MG63 (cell line): ENCODE measurements at regions not wholly inside any gene's neighbourhood (a gene's known extent, or its start where the extent isn't known, plus 50 kb on each side); places are given as distances from the start of the nearest gene placed in this dataset.
"Not testable (repeated sequence)": the region's sequence is repeated elsewhere in the genome, so short reads cannot be mapped to it uniquely, and the experiment has no call there.

Source experiments
- DNase-seq: peaks from one replicate; pipeline ENCODE4 v3.0.0-alpha.2; 2020
- H3K27me3 ChIP-seq: fragments of 250-450 bp; sonication (Bioruptor Pico); 2 replicates; pipeline ENCODE4 v1.5.1; 2020; ENCODE audit warnings: mild to moderate bottlenecking, moderate library complexity
- H3K36me3 ChIP-seq: fragments of 250-450 bp; sonication (Bioruptor Pico); 2 replicates; pipeline ENCODE4 v1.5.1; 2020; ENCODE audit warnings: mild to moderate bottlenecking, moderate library complexity
- H3K4me3 ChIP-seq: fragments of 250-450 bp; sonication (Bioruptor Pico); 2 replicates; pipeline ENCODE4 v1.5.1; 2020; ENCODE audit warnings: mild to moderate bottlenecking, moderate library complexity
- H3K9me3 ChIP-seq: fragments of 250-450 bp; sonication (Bioruptor Pico); 2 replicates; pipeline ENCODE4 v1.5.1; 2020; ENCODE audit warnings: mild to moderate bottlenecking, moderate library complexity

GRCh38 chr7:91771394-91771793 lies 109.1 kb downstream of the MTERF1 start:
- no peak for DNase-seq
- no peaks in the 10 kb centered on the region for H3K36me3 ChIP-seq
- no peaks in the 10 kb centered on the region for H3K9me3 ChIP-seq
- H3K4me3 ChIP-seq: no peak overlapping the region
- no peaks in the 10 kb centered on the region for H3K27me3 ChIP-seq

- DNase-seq: peak; percentile 83
- H3K4me3 ChIP-seq: no peak overlapping the region
- H3K9me3 ChIP-seq: no peaks in the 10 kb centered on the region
- no peaks in the 10 kb centered on the region for H3K36me3 ChIP-seq
- no peaks in the 10 kb centered on the region for H3K27me3 ChIP-seq
These were observed 108.3 kb downstream of the MTERF1 start for GRCh38 chr7:91771921-91772815.

- Histone ChIP-seq H3K9me3 (no peaks in the 10 kb centered on the region), H3K4me3 (no peak overlapping the region), H3K36me3 (no peaks in the 10 kb centered on the region), H3K27me3 (no peaks in the 10 kb centered on the region)
- DNase-seq: no peak
These were observed 104.3 kb downstream of the MTERF1 start for GRCh38 chr7:91776171-91776570.

- Histone ChIP-seq H3K4me3 (no peak overlapping the region), H3K9me3 (no peaks in the 10 kb centered on the region), H3K36me3 (no peaks in the 10 kb centered on the region), H3K27me3 (no peaks in the 10 kb centered on the region)
- DNase-seq: no peak
These were observed 103.0 kb downstream of the MTERF1 start for GRCh38 chr7:91777522-91777921.

DNA sequence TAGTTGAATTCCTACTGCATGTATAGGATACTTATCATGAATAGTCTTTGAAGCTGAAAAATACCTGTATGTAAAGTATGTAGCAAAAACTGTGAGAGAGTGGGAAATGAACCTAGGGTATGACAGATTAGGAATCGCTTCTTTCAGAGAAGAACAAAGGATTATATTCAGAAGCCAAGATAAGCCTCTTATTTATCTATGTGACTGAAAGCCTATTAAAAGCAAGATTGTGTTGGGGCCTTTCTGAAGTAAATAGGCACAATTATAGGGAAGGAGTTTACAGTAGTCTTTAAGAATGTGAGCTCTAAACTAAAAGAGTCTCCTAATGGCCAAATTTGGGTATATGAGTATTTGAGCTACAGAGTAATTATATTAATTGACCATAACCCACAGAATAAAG lies 102.1 kb downstream of the MTERF1 start:
- Histone ChIP-seq H3K27me3 (no peaks in the 10 kb centered on the region), H3K9me3 (no peaks in the 10 kb centered on the region), H3K36me3 (no peaks in the 10 kb centered on the region), H3K4me3 (no peak overlapping the region)
- no peak for DNase-seq

DNA sequence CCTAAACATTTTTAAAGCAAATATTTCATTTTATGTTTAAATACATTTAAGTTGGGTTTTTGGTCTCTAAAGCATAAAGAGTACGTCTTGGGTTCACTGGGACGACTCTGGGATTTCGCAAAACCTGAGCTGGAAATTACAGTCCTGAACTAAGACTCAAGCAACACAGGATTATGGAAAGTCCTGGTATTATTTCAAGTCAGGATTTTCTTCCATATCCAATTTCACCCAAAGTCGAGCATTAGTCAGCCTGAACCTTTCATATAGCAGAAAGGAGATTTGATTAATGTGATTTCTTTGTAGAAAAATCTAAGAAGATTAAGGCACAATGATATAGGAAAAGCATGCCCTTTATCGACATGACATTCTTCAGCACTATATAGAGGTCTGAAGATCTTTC lies 100.0 kb downstream of the MTERF1 start:
- H3K36me3 ChIP-seq: no peaks in the 10 kb centered on the region
- no peaks in the 10 kb centered on the region for H3K9me3 ChIP-seq
- no peak overlapping the region for H3K4me3 ChIP-seq
- no peak for DNase-seq
- H3K27me3 ChIP-seq: no peaks in the 10 kb centered on the region

DNA sequence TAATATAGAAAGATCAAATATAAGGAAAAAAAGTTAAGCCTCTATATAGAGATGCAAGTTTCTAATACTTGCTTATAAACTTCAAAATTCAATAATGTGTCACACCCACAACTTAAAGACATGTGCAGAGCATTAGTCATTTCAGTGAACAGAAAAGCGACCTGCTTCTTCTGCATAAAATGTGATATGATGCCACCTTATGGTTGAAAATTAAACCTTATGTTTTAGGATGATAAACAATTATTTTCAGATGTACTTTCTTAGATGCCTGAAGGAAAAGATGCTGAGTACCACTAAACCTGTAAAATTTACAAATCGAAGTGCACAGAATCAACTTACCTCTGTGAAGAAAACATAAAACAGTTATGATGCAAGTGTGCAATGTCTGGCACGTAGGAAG lies 96.0 kb downstream of the MTERF1 start:
- DNase-seq: no peak
- Histone ChIP-seq H3K36me3 (no peaks in the 10 kb centered on the region), H3K9me3 (no peaks in the 10 kb centered on the region)

GRCh38 chr7:91787931-91788330 lies 92.6 kb downstream of the MTERF1 start:
- Histone ChIP-seq H3K27me3 (no peaks in the 10 kb centered on the region), H3K4me3 (no peak overlapping the region), H3K9me3 (no peaks in the 10 kb centered on the region), H3K36me3 (no peaks in the 10 kb centered on the region)
- no peak for DNase-seq

More for the DNA sequence above, 96.0 kb downstream of the MTERF1 start:
- H3K27me3 ChIP-seq: no peaks in the 10 kb centered on the region
- H3K4me3 ChIP-seq: no peak overlapping the region

- H3K4me3 ChIP-seq: no peak overlapping the region
- DNase-seq: no peak
- H3K27me3 ChIP-seq: no peaks in the 10 kb centered on the region
- no peaks in the 10 kb centered on the region for H3K9me3 ChIP-seq
- no peaks in the 10 kb centered on the region for H3K36me3 ChIP-seq
These were observed 91.4 kb downstream of the MTERF1 start for GRCh38 chr7:91789086-91789485.

DNA sequence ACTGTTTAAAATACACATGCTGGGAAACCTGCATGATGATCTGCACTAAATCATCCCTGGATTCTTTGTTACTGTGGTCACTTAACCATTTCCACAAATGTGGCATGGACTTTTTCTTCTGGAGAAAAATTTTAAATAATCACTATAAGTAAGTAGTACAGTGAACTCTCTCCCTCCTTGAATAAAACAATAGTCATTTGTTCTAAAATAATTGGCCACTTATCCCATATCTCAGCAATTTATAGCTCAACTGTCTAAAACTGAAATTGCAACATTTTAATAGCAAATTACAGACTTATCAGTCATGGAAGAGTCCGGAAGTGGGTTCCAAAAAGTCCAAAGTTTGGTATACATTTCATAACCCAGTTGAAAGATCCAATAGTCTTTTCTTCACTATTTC lies 90.9 kb downstream of the MTERF1 start:
- no peaks in the 10 kb centered on the region for H3K27me3 ChIP-seq
- DNase-seq: no peak
- no peaks in the 10 kb centered on the region for H3K9me3 ChIP-seq
- no peaks in the 10 kb centered on the region for H3K36me3 ChIP-seq
- H3K4me3 ChIP-seq: no peak overlapping the region

- not testable (repeated sequence) for H3K9me3 ChIP-seq, H3K36me3 ChIP-seq, H3K4me3 ChIP-seq, H3K27me3 ChIP-seq, DNase-seq
These were observed 89.9 kb downstream of the MTERF1 start for GRCh38 chr7:91790646-91791045.

DNA sequence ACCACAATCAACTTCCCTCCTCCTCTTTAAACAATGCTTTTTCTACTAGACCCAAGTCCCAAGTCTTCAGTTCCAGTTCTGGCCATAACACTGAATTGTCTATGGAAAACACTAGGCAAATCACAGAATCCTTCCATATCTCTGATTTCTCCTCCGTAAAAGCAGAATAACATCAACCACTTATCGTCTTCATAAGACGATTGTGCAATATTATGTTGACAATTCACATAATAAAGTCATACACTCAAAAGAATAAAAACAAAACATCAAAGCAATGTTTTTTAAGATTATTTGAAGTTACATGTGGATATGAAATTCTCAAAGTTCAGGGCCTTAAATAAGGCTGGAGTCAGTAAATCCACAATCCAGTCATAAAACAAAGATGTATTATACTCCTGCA lies 84.4 kb downstream of the MTERF1 start:
- DNase-seq: no peak
- H3K9me3 ChIP-seq: no peaks in the 10 kb centered on the region

GRCh38 chr7:91798425-91798824 lies 82.1 kb downstream of the MTERF1 start:
- Histone ChIP-seq H3K27me3 (no peaks in the 10 kb centered on the region), H3K4me3 (no peak overlapping the region), H3K36me3 (no peaks in the 10 kb centered on the region), H3K9me3 (no peaks in the 10 kb centered on the region)
- no peak for DNase-seq

More for the DNA sequence above, 84.4 kb downstream of the MTERF1 start:
- Histone ChIP-seq H3K36me3 (no peaks in the 10 kb centered on the region), H3K4me3 (no peak overlapping the region), H3K27me3 (no peaks in the 10 kb centered on the region)

DNA sequence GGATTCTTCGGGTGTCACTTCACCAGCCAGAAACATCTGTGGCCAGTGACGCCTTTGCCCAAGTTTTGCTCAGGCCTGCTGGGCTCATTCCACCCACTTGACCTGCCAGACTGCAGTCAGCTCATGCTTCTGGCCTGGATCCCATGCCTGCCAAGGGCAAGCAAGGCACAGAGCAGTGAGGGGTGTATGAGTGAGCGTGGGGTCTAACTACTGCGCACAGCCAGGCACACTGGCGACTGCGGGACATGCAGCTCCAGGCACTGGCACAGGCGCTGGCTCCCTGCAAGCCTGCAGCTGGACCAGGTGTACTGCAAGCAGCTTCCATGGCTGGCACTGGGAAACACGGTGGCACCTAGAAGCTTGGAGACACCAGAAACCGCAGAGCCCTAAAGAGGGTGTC lies 80.1 kb downstream of the MTERF1 start:
- no peak overlapping the region for H3K4me3 ChIP-seq
- no peaks in the 10 kb centered on the region for H3K36me3 ChIP-seq
- no peak for DNase-seq

DNA sequence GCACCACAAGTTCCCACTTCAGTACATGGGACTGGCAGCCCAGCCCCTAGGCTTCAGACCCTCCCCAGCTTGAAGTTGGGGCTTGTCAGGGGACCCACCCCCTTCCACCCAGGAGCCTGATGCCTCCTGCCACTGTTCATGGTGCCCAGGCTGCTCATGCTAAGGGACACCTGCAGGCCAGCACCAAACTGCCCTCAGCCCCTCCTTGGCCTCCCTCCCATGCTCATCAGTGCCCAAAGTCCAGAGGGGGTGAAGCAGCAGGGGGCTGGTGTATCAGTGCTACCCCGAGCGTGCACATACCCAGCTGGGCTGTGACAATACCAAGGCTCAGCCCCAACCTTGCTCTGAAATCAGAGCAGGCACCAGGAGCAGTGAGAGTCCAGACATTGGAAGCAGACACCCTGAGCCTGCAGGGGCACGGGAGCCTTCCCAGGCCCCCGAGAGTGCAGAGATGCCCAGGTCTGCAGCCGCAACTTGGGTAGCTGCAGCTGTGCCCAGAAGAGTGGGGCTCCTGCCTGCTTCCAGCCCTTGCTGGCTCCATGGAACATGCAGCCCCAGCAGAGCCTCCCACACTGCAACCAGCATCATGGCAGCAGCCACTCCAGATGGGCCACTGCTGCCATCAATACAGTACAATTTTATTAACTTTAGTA lies 79.0 kb downstream of the MTERF1 start:
- no peaks in the 10 kb centered on the region for H3K27me3 ChIP-seq
- H3K36me3 ChIP-seq: no peaks in the 10 kb centered on the region
- no peak overlapping the region for H3K4me3 ChIP-seq
- no peaks in the 10 kb centered on the region for H3K9me3 ChIP-seq
- no peak for DNase-seq

More for the DNA sequence above, 80.1 kb downstream of the MTERF1 start:
- Histone ChIP-seq H3K9me3 (no peaks in the 10 kb centered on the region), H3K27me3 (no peaks in the 10 kb centered on the region)

DNA sequence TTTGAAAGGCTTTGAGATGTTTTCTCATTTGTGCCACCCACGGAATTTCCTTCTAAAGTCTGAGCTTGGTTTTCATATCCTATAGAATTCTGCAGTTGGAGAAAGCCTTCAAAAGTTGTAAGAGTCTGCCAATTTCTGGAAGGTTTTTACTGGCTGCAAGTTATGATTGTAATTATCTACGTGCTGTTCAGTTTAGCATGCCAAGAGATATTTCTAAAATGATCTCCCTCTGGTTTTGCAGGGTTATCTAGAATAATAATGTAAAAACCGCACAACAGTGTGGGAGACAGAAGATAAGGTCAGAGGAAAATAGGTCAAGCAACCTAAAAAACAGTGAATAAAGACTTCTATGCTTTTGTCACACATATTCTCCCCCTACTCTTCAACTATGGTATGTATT lies 69.3 kb downstream of the MTERF1 start:
- no peaks in the 10 kb centered on the region for H3K9me3 ChIP-seq
- no peak overlapping the region for H3K4me3 ChIP-seq
- no peaks in the 10 kb centered on the region for H3K36me3 ChIP-seq
- DNase-seq: no peak
- H3K27me3 ChIP-seq: no peaks in the 10 kb centered on the region

DNA sequence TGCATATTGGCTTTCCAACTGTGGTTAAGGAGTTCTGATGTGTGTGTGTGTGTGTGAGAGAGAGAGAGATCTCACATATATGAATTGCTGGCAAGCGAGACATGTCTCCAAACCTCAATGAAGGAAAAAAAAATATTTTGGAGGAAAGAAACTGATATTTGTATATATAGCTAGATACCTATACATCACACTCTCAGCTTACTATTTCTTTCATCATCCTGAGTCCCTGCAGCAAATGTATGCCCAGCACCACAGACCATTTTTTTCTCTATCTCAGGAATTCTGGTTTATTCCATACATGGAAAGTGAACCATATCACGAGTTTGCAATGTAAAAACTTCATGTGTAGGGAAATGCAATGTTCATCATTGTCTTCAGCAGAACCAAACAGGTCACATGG lies 68.9 kb downstream of the MTERF1 start:
- DNase-seq: no peak
- no peaks in the 10 kb centered on the region for H3K9me3 ChIP-seq
- H3K36me3 ChIP-seq: no peaks in the 10 kb centered on the region
- no peaks in the 10 kb centered on the region for H3K27me3 ChIP-seq
- H3K4me3 ChIP-seq: no peak overlapping the region

DNA sequence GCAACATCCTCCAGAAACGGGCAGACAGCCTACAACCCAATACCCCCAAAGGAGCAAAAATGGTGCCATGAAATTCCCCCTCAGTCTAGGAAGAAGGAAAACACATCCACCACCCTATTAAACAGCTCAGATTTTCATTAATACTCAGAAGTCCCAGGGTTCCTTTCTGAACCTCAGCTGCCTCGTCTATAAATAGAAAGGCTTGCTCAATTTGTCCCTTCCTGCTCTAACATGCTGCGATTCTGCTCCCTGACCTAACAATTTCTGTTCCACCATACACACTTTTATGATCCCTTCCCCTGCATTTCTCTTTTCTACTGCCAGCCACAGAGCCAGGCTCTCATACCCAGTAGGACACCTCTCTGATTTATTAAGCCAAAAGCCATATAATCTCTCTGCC lies 68.1 kb downstream of the MTERF1 start:
- H3K4me3 ChIP-seq: no peak overlapping the region
- H3K27me3 ChIP-seq: no peaks in the 10 kb centered on the region
- no peaks in the 10 kb centered on the region for H3K36me3 ChIP-seq
- no peak for DNase-seq
- no peaks in the 10 kb centered on the region for H3K9me3 ChIP-seq
